NCI-H2196 (cell line): ENCODE measurements at regions not wholly inside any gene's neighbourhood (a gene's known extent, or its start where the extent isn't known, plus 50 kb on each side); places are given as distances from the start of the nearest gene placed in this dataset.
"Not testable (repeated sequence)": the region's sequence is repeated elsewhere in the genome, so short reads cannot be mapped to it uniquely, and the experiment has no call there.

ENCODE experiments used
- DNase-seq: peaks from one replicate; lab custom pipeline; 2025; ENCODE audit not compliant: unreplicated experiment; lab: John Stamatoyannopoulos, UW

DNA sequence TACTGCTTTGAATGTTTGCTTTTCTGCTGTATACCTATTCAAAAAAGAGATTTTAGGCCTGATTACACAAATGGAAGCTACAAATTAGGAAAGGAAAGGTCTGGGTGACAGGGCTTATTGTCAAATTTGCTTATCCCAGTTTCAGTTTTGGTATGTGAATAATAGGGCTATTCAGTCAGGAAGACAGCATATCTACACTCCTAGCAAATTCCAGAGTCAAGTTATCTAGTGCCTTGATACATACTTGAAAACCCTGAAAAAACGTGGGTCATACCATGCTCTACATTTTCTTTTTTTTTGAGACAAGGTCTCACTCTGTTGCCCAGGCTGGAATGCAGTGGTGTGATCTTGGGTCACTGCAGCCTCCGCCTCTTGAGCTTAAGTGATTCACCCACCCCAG lies 59.2 kb upstream of the CCDC180 start:
- DNase-seq, result not testable (repeated sequence)

- DNase-seq, result no peak
Observed at GRCh38 chr9:97243606-97244005, 63.9 kb upstream of the CCDC180 start.

DNA sequence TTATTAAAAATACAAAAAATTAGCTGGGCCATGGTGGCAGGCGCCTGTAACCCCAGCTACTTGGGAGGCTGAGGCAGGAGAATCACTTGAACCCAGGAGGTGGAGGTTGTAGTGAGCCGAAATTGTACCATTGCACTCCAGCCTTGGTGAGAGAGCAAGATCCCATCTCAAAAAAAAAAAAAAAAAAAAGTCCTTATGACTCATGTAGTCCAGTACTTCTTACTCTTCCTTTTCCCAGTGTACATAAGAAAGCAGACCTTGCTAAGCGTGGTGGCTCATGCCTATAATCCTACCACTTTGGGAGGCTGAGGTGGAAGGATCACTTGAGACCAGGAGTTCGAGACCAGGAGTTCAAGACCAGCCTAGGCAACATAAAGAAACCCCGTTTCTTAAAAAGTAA lies 66.0 kb upstream of the CCDC180 start:
- not testable (repeated sequence) for DNase-seq

GRCh38 chr9:97237951-97238889 lies 69.2 kb upstream of the CCDC180 start:
- peak; percentile 81 for DNase-seq

DNA sequence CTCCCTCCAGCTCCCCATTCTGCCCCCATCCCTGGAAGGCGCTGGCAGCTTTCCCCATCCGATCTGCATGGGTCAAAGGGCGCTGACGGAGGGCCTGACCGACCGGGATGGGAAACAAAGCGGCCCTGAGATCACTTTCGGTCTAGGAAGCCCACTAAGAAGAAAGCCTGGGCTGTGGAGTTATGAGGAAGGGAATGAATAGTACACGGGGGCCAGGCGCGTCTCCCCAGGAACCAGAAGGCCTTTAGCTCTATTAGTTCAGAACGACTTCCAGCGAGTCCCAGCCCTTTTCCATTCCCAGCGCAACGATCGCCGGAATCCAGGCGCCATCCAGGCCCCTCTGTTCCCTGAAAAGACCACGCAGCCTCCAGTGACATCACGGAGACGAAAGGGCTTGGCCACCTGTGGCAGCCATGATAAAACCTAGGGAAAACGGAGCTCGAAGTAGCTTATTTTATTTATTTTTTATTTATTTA lies 70.1 kb upstream of the CCDC180 start:
- DNase-seq, result no peak

GRCh38 chr9:97233009-97233400 lies 74.5 kb upstream of the CCDC180 start:
- DNase-seq, result not testable (repeated sequence)

DNA sequence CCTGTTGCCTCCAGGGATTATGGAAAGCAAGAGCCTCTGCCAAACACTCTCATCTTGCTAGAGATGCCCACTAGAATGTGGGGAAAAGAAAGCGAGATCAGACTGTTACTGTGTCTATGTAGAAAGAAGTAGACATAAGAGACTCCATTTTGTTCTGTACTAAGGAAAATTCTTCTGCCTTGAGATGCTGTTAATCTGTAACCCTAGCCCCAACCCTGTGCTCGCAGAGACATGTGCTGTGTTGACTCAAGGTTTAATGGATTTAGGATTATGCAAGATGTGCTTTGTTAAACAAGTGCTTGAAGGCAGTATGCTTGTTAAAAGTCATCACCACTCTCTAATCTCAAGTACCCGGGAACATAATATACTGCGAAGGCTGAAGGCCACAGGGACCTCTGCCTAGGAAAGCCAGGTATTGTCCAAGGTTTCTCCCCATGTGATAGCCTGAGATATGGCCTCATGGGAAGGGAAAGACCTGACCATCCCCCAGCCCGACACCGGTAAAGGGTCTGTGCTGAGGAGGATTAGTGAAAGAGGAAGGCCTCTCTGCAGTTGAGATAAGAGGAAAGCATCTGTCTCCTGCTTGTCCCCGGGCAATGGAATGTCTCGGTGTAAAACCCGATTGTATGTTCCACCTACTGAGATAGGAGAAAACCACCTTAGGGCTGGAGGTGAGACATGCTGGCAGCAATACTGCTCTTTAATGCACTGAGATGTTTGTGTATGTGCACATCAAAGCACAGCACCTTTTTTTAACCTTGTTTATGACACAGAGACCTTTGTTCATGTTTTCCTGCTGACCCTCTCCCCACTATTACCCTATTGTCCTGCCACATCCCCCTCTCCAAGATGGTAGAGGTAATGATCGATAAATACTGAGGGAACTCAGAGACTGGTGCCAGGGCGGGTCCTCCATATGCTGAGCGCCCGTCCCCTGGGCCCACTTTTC lies 75.1 kb upstream of the CCDC180 start:
- DNase-seq, result peak; percentile 25

DNA sequence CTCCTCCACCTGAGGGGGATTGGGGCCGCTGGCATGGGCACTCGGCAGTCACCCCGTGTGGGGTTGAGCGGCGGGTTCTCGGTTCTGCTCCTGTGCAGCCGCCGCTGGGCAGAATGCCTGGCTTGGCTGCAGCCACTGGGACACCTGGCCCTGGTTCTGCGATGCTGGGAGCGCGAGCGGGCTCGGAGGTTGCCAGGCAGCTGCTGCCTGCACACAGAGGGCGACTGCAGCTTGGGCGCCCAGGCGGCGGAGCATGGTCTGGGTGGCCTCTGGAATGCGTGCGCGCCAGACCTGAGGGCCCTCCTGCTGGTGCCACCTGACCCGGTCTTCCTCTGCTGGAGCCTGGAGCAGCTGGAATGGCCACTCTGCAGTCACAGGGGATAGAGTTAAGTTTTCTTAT lies 85.1 kb upstream of the CCDC180 start:
- DNase-seq, result not testable (repeated sequence)

DNA sequence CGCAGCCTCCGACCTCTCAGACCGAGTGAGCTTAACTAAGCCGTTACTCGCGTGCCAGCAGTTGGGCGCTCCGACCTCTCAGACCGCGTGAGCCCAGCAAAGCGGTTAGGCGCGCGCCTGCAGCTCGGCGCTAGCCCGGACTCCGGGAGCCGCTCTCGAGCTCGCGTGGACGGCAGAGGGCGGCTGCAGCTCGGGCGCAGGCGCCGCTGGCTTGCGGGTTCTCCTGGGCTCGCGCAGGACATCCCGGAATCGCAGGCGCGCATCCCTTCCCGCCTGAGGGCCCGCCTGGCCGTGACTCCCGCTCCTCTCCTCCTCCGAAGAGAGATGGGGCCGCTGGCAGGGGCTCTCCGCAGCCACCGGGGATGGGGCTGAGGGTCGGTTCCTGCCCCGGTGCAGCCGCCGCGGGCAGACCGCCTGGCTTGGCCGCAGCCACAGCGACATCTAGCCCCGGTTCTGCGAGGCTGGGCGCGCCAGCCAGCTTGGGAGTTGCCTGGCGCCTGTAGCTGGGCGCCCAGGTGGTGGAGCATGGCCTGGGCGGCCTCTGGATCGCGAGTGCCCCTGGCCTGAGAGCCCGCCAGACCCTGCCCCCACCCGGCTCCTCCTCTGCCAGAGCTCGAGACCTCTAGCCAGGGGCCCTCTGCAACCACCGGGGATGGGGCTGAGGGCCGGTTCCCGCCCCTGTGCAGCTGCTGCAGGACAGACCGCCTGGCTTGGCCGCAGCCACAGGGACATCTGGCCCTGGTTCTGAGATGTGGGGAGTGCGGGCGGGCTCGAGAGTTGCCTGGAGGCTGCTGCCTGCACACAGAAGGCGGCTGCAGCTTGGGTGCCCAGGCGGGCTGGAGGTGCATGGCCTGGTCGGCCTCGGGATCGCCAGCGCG lies 85.7 kb upstream of the CCDC180 start:
- peak; percentile 42 for DNase-seq

DNA sequence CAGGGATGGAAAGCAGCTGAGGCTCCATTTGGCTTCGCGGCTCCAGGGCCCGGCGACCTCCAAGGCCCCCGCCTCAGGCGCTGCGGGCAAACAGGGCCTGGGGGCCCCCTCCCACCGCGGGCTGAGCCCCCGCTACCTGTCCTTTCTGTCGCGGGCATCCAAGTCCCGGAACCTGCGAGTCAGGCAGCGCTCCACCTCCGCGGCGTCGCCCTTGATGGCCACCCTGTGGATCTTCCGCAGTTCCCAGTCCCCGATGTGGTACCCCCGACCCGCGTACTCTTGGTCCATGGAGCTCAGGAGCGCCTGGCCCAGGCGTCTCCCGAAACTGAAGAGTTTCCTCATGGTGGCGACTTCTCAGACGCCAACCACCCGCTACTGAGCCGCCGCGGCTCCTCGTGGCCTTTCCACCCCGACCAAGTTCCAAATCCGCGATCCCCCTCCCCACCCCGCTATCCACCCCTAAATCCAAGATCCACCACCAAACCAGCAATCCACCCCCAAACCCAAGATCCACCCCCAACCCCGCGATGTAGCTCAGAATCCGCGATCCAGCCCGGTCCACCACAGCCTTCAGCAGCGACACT lies 86.5 kb upstream of the CCDC180 start:
- no peak for DNase-seq

- not testable (repeated sequence) for DNase-seq
Observed at GRCh38 chr9:97220396-97220795, 87.1 kb upstream of the CCDC180 start.

GRCh38 chr9:97219443-97220140 lies 87.9 kb upstream of the CCDC180 start:
- DNase-seq, result not testable (repeated sequence)

DNA sequence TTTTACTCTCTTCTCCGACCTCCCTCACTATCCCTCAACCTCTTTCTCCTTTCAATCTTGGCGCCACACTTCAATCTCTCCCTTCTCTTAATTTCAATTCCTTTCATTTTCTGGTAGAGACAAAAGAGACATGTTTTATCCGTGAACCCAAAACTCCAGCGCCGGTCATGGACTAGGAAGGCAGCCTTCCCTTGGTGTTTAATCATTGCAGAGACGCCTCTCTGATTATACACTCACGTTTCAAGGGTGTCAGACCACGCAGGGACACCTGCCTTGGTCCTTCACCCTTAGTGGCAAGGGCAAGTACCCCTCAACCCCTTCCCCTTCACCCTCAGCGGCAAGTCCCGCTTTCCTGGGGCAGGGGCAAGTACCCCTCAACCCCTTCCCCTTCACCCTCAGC lies 92.3 kb upstream of the CCDC180 start:
- not testable (repeated sequence) for DNase-seq

GRCh38 chr9:97214556-97214955 lies 92.9 kb upstream of the CCDC180 start:
- DNase-seq, result not testable (repeated sequence)

DNA sequence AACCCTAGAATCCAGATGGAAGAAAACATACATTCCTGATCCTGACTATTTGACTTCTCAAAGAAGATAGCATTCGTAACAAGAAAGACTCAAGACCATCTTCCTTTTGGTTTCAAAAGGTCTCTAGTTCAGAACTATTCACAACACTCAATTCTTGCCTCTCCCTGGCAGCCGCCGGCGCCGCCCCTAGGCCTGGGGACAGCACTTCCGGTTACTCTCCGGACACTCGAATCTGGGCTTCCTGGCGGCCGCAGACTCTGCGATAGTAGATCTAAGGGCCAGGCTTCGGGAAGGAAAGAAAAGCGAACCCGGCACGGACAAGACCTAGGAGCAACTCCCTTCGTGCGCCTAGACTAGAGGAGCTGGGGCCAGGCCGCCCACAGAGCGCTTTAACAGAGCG lies 107.8 kb upstream of the CCDC180 start:
- not testable (repeated sequence) for DNase-seq

DNA sequence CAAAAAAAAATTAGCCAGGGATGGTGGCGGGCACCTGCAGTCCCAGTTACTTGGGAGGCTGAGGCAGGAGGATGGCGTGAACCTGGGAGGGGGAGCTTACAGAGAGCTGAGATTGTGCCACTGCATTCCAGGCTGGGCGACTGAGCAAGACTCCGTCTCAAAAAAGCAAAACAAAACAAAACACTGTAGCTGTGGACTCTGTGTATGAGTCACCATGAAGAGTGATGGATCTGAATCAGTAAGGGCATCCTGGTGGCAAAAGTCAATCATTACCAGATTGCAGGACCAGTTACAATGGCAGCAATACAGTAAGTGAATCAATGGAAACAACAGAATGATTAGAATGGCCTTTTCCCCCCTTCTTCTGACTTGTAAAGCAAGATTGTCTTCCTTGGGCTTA lies 113.7 kb upstream of the CCDC180 start:
- DNase-seq, result not testable (repeated sequence)

DNA sequence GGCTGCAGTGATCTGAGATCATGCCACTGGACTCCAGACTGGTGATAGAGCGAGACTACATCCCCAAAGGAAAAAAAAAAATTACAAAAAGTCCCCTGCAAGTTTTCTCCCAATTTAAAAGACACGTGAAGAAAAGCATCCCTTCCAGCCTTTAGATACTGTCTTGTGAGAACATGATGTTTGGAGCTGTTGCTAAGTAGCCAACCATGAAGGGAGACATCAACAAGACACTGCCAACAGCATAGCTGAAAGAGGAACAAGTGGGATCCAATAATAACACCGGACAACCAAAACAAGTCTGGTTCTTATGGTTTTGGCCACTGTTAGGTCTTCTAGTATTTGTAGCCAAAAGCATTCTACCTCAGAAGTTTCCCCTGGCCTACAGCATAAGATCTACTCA lies 118.9 kb upstream of the CCDC180 start:
- DNase-seq, result no peak

DNA sequence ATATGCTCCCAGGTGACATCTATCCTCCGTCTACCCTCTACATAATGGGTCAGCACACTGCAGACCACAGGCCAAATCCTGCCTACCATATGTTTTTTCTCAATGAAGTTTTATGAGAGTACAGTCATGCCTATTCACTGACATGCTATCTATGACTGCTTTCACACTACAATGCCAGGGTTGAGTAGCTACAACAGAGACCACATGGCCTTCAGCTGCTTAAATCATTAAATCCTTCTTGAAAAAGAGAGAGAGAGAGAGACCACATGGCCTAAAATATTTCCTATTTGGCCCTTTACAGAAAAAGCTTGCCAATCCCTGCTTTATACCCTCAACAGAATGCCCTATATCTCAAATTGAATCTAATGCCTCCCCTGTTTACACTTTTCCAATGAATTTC lies 119.8 kb upstream of the CCDC180 start:
- DNase-seq, result not testable (repeated sequence)

DNA sequence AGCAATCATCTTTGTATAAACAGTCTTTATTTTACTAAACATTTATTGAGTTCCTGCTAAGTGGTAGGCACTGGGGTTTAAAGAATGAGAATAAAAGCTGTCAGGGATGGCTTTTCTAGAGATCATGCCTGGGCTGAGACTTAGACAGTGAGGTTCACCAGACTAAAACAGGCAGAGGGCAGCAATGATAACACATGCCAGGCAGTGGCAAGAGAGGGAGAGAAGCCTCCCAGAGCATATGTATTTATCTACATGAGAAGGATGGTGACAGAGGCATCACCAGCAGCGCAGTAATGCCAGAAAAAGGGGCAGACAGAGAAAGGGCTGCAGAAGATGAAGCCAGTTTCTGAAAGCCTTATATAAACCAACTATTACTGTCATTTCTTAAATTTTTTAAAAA lies 121.0 kb upstream of the CCDC180 start:
- DNase-seq, result no peak

- DNase-seq, result not testable (repeated sequence)
Observed at GRCh38 chr9:97182532-97182931, 124.9 kb upstream of the CCDC180 start.
